IPS DF 4.7 (cell line): ENCODE measurements at regions not wholly inside any gene's neighbourhood (a gene's known extent, or its start where the extent isn't known, plus 50 kb on each side); places are given as distances from the start of the nearest gene placed in this dataset.
"Not testable (repeated sequence)": the region's sequence is repeated elsewhere in the genome, so short reads cannot be mapped to it uniquely, and the experiment has no call there.

Experiments used
- DNase-seq: peaks from one replicate; pipeline ENCODE4 v3.0.0-alpha.2; 2013; ENCODE audit warnings: low spot score; ENCODE audit errors: extremely low read depth

DNA sequence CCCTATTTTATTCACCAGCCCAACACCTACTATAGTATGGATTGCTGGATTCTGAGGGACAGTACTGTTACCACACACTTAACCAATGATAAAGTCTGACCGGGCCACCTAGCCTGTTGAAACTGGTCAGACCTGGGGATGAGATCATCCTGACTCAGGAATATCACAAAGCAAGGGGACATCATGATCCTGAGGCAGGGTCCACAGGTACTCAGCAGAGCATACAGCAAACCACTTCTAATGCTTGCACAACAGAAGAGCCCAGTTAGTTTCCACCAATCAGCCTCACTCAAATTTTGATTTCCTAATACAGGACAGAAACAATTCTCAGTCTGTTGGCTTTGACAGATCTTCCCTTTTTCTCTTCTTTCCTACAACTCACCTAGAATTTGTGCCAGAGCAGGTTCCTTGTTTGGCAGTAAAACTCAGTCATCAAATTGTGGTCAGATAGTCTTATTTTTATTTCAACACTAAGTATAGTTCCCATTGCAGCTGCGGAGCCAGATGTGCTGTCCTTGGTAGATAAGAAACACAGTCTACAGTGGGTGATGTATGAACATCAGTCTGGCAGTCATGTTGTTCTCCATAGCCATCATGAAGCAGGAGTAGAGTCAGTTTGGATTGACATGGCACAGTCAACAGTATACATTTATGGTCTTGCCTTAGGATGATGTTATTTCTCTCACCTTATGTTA lies 90.1 kb upstream of the PRR23C start:
- no peak for DNase-seq

DNA sequence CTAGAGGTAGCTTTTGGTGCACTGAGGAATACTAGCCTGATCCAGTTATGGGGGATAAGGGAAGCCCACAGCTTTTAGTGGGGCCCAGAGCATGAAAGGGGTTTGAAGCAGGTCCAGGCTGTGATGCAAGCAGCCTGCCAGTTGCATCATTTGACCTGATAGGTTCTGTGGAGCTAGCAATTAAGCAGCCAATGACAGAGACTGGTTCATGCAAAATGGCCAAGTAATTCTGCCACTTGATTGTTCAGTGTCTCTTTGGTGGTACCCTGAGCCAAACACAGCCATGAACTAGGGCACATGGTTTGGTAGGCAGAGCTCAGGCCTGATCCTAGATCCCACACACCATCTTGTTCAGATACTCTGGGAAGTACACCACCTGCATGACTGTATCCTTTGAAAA lies 91.0 kb upstream of the PRR23C start:
- DNase-seq, result no peak

DNA sequence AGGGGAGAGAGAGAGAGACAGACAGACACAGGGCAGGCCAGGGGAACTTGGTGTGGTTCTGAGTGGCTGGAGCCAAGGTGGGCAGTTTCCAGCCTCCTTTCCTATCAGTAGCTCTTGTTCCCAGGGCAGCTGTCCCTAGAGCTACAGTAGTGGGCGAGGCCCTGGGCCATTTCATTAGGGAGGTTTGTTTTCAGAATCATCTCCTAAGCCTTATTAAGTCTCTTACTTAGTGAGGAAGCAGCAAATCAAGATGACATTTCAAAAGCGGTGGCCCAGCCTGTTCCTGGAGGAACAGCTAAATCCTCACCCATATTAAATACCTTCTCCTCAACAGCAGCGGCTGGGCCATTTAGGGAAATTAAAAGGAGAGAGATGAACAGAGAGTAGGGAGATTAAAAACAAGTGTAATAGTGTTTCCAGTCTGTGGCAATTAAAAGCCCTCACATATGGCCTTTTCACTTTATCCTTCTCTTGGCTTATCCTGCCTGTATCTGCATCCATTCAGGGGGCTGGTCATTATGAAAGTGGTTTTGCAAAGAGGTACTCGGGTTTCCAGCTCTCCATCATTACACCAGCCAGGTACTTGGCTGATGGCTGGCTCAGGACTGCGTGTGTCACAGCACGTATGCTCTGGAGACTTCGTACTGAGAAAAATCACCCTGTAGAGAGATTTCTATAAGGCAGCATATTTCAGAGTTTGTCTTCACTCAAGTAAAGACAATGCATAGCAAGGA lies 91.9 kb upstream of the PRR23C start:
- DNase-seq, result no peak

DNA sequence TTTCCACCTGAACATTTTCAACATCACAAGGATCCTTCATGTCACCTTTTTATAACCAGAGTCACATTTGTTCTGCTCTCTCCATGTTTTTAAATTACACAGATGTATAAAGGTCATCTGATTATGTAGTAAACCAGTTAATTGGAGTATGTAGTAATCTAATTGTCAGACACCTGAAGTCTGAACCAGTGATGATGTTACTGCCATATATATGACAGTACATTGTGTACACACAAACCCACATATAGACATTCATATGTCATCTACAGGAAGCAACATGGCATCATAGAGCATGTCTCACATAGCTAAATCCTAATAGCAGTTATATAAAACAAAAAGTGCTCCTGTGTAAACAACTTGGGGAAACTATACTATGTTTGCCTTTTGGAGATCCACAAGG lies 95.9 kb upstream of the PRR23C start:
- no peak for DNase-seq

DNA sequence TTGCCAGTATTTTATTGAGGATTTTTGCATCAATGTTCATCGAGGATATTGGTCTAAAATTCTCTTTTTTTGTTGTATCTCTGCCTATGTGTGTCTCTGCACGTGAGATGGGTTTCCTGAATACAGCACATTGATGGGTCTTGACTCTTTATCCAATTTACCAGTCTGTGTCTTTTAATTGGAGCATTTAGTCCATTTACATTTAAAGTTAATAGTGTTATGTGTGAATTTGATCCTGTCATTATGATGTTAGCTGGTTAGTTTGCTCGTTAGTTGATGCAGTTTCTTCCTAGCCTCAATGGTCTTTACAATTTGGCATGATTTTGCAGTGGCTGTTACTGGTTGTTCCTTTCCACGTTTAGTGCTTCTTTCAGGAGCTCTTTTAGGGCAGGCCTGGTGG lies 101.3 kb upstream of the PRR23C start:
- not testable (repeated sequence) for DNase-seq

DNA sequence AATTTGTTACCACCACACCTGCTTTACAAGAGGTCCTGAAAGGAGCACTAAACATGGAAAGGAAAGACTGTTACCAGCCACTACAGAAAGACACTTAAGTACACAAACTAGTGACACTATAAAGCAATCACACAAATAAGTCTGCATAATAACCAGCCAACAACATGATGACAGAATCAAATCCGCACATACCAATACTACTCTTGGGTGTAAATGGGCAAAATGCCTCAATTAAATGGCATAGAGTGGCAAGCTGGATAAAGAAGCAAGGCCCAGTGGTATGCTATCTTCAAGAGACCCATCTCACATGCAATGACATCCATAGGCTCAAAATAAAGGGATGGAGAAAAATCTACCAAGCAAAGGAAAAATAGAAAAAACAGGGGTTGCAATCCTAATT lies 106.8 kb upstream of the PRR23C start:
- no peak for DNase-seq

DNA sequence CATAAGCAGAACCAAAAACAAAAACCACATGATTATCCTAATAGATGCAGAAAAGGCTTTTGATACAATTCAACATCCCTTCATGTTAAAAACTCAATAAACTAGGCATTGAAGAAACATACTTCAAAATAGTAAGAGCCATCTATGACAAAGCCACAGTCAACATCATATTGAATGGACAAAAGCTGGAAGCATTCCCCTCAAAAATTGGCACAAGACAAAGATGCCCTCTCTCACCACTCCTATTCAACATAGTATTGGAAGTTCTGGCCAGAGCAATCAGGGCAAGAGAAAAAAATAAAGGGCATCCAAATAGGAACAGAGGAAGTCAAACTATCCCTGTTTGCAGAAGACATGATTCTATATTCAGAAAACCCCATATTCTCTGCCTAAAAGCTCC lies 108.7 kb upstream of the PRR23C start:
- not testable (repeated sequence) for DNase-seq

DNA sequence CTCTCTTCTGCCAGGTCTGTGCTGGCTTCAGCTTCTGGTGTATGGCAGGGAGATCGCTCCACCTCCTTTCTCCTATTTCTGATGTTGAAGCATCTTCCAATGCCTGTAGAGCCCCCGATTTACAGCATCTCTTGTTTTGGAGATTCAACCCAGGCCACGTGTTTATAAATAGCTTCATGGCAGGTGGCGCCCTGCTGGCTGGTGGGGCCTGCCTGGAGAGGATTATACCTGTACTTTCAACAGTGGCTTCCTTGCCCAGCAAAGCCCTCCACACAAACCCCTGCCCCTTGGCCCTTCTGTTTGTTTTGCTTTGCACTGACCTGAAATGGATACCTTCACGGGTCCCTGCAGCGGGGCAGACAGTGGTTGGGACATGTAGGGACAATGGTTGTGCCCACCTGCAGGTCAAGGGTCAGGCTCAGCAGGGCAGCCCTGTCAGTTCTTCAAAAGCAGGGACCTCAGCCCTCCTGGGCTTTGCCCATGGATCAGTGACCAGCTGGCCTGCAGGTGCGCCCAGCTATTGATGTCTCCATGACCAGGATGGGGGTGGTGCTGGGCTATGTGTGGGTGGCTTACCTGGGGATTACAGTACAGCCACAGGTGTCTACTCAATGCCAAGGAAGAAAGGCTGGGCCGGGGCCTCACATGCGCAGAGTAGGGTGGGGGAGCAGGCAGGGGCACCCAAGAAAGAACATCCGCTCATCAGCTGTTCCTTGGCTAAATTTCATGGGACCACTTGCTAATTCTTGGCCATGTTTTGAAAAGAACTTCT lies 112.7 kb upstream of the PRR23C start:
- no peak for DNase-seq

DNA sequence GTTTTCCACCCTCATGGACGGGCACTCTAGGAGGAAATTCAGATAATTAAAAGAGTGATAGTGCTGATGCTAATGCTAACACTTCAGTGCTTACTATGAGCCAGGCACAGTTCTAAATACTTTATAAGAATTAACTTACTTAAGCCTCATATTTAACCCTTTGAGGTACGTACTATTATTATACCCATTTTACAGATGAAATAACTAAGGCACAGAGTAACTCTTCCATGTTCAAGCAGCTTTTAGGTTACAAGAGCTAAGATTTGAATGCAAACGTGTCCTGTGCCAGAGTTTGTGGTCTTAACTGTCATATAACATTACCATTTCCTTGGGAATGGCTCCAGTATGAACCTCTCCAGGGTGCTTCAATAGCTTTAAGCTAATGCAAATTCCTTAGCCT lies 114.7 kb upstream of the PRR23C start:
- DNase-seq, result no peak

DNA sequence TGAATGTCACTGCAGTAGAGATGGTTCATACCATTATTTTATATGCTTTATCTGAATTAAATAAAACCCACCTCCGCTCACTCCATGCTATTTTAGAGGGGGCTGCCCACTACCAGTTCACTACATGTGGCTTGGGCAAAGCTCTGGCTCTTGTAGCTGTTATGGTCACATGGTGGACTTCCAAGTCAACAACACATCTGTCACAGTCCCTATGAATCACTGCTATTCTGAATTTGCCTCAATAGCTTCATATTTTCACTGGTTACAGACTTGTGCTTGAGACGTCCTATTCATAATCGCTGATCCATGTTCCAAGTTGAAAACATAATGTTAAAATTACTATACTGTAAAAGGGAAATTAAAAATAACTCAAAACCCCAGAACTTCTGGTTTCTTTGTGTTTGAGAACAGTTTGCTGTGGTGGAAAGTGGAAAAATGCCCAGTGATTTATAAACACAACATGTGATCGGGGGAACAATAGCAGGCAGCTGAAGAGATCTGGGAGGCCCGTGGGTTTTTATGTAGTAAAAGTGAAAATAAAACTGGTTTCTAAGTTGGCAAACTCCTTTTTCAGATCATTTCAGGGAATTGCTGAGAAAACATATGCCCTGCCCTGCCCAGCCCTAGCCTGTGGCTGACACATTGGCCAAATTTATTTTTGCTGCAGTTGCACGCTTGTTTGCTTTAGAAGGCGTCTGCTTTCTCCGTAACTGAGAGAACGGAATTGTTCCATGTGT lies 128.8 kb upstream of the PRR23C start:
- no peak for DNase-seq

DNA sequence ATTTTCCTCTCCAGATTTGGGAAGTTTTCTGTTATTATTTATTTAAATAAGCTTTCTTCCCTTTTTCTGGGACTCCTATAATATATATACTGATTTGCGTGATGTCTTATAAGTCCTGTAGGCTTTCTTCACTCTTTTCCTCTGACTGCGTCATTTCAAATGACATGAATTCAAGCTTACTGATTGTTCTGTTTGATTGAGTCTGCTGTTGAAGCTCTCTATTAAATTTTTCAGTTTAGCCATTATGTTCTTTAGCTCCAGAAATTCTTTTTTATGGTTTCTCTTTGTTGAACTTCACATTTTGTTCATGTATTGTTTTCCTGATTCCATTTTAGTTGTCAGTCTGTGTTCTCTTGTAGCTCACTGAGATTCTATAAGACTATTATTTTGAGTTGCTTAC lies 135.8 kb upstream of the PRR23C start:
- DNase-seq, result no peak

DNA sequence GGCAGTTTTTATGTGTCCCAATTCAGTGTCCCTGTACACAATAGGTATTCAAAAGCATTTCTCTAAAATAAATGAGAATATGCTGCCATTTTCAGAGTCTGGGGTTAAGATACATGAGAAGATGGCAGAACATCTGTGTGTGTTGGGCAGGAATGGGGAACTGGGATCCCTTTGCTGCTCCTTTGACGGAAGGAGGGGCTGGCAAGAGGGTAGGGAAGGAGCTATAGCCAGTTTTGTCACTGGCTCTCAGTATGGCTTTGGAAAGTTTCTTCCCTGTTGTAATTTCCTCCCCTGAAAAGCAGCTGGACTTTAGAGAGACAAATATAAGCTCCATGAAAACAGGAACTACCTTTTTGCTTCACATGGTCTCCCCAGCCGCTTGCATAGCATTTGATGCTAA lies 137.5 kb upstream of the PRR23C start:
- no peak for DNase-seq

DNA sequence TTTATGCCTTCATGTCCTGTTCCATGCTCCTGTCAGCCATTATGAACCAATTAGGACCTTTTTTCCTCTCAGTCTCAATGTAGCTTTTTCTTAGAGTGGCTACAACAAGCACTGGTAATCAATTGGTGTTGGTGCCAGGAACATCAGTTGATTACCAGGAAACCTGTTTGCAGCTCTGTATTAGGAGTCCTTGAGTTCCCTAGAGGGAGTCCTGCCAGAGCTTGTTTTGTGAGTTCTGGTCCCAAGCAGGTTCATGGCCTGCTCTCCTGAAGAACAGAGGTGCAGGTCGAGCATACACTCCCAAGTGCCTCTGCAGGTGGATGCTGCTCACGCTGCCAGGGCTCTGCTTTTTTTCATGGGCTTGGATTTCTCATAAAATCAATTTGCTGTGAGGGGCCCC lies 137.9 kb upstream of the PRR23C start:
- DNase-seq, result no peak

DNA sequence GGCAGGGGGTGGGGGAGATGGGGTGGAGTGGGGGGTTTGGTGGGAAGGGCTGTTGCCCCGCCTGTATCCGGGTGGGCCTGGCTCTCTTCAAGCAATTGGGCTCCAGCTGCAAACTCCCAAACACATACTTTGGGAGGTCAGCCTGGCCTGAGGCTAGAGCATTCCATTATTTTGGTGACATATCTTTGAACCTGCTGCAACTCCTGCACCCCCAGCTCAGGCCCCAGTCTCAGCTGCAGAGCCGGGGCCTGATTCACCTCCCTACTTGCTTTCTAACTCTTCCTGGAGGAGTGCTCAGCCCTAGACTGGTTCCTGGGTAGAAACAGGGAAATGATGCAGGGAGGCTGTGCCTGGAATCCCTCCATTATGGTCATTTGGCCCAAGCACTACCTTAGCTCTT lies 140.8 kb upstream of the PRR23C start:
- DNase-seq, result no peak

DNA sequence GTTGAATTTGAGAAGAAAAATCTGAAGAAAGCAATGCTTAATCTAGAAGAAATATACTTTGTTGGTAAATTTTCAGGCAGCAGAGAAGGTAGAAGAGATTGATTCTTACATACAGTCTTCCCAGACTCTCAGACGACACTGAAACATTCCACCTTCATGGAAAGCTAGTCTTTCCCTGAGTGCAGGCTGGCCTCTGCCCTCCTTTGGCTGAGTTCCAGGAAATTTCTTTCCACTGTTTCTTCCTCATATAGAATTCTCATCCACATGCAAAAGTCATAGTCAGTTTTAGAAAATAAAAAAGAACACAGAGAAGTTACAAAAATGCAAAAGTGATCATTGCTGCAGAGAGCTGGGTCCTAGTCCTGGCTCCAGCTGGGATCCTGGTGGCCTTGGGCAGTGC lies 142.5 kb upstream of the PRR23C start:
- no peak for DNase-seq

DNA sequence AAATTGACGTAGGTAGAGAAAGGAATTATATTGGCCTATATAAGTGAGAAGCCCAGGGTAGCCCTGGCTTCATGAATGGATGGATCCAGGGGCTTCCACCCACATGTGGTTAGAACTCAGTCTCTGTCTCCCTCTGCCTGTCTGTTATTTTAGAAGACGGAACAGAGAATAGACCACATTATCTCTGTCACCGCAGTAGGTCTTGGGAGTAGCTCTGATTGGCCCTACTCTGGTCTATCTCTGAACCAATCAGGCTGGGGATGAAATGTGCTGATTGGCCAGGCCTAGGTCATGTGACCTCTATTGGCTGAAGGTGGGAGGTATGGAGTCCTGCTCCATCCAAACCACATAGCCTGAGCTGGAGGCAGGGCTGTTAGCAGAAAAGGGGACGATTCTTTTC lies 143.0 kb upstream of the PRR23C start:
- DNase-seq, result no peak

DNA sequence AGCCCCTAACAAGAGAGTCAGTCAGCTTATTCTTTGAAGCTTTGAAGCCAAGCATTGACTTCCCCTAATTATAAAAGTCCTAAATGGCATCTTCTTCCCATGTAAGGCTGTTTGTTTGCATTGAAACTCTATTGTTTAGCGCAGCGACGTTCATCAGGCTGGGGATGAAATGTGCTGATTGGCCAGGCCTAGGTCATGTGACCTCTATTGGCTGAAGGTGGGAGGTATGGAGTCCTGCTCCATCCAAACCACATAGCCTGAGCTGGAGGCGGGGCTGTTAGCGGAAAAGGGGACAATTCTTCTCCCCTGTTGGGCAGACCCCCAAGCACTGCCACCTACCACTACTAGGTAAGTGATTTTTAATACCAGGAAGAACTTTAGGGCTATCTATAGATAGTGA lies 145.3 kb upstream of the PRR23C start:
- no peak for DNase-seq

DNA sequence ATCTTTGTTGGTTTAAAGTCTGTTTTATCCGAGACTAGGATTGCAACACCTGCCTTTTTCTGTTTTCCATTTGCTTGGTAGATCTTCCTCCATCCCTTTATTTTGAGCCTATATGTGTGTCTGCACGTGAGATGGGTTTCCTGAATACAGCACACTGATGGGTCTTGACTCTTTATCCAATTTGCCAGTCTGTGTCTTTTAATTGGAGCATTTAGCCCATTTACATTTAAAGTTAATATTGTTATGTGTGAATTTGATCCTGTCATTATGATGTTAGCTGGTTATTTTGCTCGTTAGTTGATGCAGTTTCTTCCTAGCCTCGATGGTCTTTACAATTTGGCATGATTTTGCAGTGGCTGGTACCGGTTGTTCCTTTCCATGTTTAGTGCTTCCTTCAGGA lies 149.4 kb upstream of the MRPS22 start:
- not testable (repeated sequence) for DNase-seq

DNA sequence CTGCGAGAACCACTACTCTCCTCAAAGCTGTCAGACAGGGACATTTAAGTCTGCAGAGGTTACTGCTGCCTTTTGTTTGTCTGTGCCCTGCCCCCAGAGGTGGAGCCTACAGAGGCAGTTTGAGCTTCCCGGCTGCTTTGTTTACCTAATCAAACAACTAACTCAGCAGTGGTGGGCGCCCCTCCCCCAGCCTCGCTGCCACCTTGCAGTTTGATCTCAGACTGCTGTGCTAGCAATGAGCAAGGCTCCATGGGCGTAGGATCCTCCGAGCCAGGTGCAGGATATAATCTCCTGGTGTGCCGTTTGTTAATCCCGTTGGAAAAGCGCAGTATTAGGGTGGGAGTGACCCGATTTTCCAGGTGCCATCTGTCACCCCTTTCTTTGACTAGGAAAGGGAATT lies 147.7 kb upstream of the MRPS22 start:
- DNase-seq, result not testable (repeated sequence)

DNA sequence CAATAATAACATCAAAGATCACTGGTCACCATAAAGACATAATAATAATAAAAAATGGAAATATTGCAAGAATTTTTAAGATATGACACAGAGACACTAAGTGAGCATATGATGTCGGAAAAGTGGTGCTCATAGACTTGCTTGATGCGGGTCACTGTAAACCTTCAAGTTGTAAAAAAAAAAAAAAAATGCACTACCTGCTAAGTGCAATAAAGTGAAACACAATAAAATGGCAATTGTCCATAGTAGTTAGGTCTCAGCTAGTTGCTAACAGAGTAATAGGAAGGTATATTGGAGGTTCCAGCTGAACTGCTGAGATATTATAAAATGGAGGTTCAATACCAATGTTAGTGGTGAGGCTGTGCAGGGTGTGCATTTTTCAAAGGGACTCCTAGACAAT lies 146.6 kb upstream of the MRPS22 start:
- no peak for DNase-seq

DNA sequence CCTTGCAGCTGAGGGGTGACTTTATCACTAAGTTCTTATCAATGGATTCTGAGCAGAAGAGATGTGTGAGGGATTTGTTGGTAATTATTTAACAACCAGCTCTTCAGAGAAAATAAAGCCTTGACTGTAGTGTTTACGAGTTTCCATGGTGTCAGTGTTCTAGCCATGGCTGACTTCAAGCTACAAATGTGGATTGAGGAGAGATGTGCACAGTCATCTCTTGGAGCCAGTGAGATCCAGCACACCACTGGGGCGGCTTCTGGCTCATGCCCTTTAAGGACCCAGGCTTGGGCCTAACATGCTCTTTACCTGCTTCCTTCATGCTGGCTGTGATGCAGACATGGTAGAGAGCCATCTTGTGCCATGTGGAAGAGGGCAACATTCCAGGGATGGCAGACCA lies 145.6 kb upstream of the MRPS22 start:
- DNase-seq, result no peak

DNA sequence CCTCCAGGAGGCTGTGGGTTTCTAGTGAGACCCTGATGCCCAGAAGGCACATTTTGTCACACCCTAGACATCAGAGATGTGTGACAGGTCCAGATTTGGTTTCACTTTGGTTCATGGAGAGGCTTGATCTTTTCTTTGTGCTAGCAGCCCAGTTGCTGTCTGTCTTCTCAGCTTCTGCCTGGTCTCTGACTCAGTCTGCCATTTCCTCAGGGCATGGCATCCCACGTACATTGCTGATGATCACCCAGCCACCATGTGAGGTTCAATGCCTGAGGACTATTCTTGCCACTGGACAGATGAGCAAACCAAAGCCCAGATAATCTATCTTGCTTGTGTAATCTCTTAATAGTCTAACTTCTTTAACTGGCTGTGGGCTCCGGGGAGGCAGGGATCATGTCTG lies 144.9 kb upstream of the MRPS22 start:
- no peak for DNase-seq
